Mesothelial cell of epicardium (in vitro differentiated cells): ENCODE measurements at regions not wholly inside any gene's neighbourhood (a gene's known extent, or its start where the extent isn't known, plus 50 kb on each side); places are given as distances from the start of the nearest gene placed in this dataset.

Experiments
- DNase-seq, 2 experiments: peaks; one replicate each; pipeline ENCODE4 v3.0.0; 2021; ENCODE audit warnings: low spot score in 2 of 2; ENCODE audit not compliant: unreplicated experiment in 2 of 2
- H3K27ac Mint-ChIP-seq: 2 replicates; pipeline ENCODE4 v1.8.0; 2021; ENCODE audit warnings: mixed read lengths
- H3K27me3 Mint-ChIP-seq: 2 replicates; pipeline ENCODE4 v1.8.0; 2021; ENCODE audit warnings: low read depth, mixed read lengths
- H3K36me3 Mint-ChIP-seq: 2 replicates; pipeline ENCODE4 v1.8.0; 2021; ENCODE audit warnings: mixed read lengths
- H3K4me1 Mint-ChIP-seq: 2 replicates; pipeline ENCODE4 v1.8.0; 2021; ENCODE audit warnings: mixed read lengths
- H3K4me3 Mint-ChIP-seq: 2 replicates; pipeline ENCODE4 v1.8.0; 2021; ENCODE audit warnings: mild to moderate bottlenecking, moderate library complexity, mixed read lengths
- H3K9me3 Mint-ChIP-seq: 2 replicates; pipeline ENCODE4 v1.8.0; 2021; ENCODE audit warnings: mixed read lengths
- CTCF ChIP-seq: fragments of 200-600 bp; sonication (generic); IDR thresholded peaks from one replicate; pipeline ENCODE4 v1.5.0; 2021; ENCODE audit warnings: antibody characterized with exemption; ENCODE audit not compliant: unreplicated experiment

GRCh38 chr3:16060358-16060852 is 114.1 kb upstream of the GALNT15 start:
- Mint-ChIP-seq H3K4me1 (peaks cover 25% of the 10 kb centered on the region), H3K36me3 (no peaks in the 10 kb centered on the region), H3K27ac (no peak overlapping the region), H3K27me3 (no peaks in the 10 kb centered on the region), H3K9me3 (no peaks in the 10 kb centered on the region), H3K4me3 (no peak overlapping the region)
- TF ChIP-seq CTCF: no peak
- DNase-seq: no peak

- Mint-ChIP-seq H3K4me3 (no peak overlapping the region), H3K27me3 (no peaks in the 10 kb centered on the region), H3K4me1 (peaks cover 24% of the 10 kb centered on the region), H3K9me3 (no peaks in the 10 kb centered on the region), H3K27ac (no peak overlapping the region), H3K36me3 (no peaks in the 10 kb centered on the region)
- DNase-seq: no peak
- no peak for TF ChIP-seq CTCF
Observed at GRCh38 chr3:16060945-16061344, 113.5 kb upstream of the GALNT15 start.

- DNase-seq: no peak
- TF ChIP-seq CTCF: no peak
- Mint-ChIP-seq H3K4me3 (no peak overlapping the region), H3K27me3 (no peaks in the 10 kb centered on the region), H3K4me1 (peaks cover 21% of the 10 kb centered on the region), H3K27ac (no peak overlapping the region), H3K9me3 (no peaks in the 10 kb centered on the region), H3K36me3 (no peaks in the 10 kb centered on the region)
Observed at GRCh38 chr3:16061491-16061890, 113.0 kb upstream of the GALNT15 start.

GRCh38 chr3:16063603-16064002 is 110.9 kb upstream of the GALNT15 start:
- no peaks in the 10 kb centered on the region for H3K36me3 Mint-ChIP-seq
- H3K4me3 Mint-ChIP-seq: no peak overlapping the region
- DNase-seq: no peak
- H3K27me3 Mint-ChIP-seq: no peaks in the 10 kb centered on the region
- TF ChIP-seq CTCF: no peak
- no peak overlapping the region for H3K27ac Mint-ChIP-seq
- H3K9me3 Mint-ChIP-seq: no peaks in the 10 kb centered on the region
- peaks cover 35% of the 10 kb centered on the region for H3K4me1 Mint-ChIP-seq

GRCh38 chr3:16064642-16065414 is 109.7 kb upstream of the GALNT15 start:
- Mint-ChIP-seq H3K36me3 (no peaks in the 10 kb centered on the region), H3K27ac (peak overlapping the region; percentile 80), H3K4me1 (peaks cover 44% of the 10 kb centered on the region), H3K27me3 (no peaks in the 10 kb centered on the region), H3K9me3 (no peaks in the 10 kb centered on the region), H3K4me3 (no peak overlapping the region)
- DNase-seq: no peak
- TF ChIP-seq CTCF: no peak
